OCI-LY7 (cell line): ENCODE measurements at regions not wholly inside any gene's neighbourhood (a gene's known extent, or its start where the extent isn't known, plus 50 kb on each side); places are given as distances from the start of the nearest gene placed in this dataset.

Experiments used
- BruUV-seq: library from RNA; stranded (reverse); fragments of 400-500 nt; replicated peaks from 2 replicates; lab custom pipeline; 2021; lab: Mats Ljungman, UMichigan
- CTCF ChIA-PET: fragments of 300-600 bp; sonication (Branson Sonifier 250); formaldehyde crosslinking; loops from one replicate; lab custom pipeline; 2022; ENCODE audit warnings: antibody characterized with exemption; ENCODE audit not compliant: unreplicated experiment; lab: Charles Lee
- POLR2A ChIA-PET: fragments of 300-600 bp; sonication (Branson Sonifier 250); formaldehyde crosslinking; loops from one replicate; lab custom pipeline; 2022; ENCODE audit warnings: antibody characterized with exemption; lab: Charles Lee
- DNase-seq: peaks from one replicate; pipeline ENCODE4 v3.0.0-alpha.2; 2015; ENCODE audit warnings: low spot score
- H2AFZ ChIP-seq: fragments of 200-600 bp; sonication (generic), shearing (Covaris generic); 2 replicates; pipeline ENCODE4 v1.6.1; 2014; ENCODE audit warnings: mild to moderate bottlenecking, antibody characterized with exemption, low read length, moderate library complexity
- H3K27ac ChIP-seq: fragments of 200-600 bp; sonication (generic); 2 replicates; pipeline ENCODE4 v1.5.1; 2014; ENCODE audit warnings: mixed run types, low read depth, mild to moderate bottlenecking, moderate library complexity, low read length, inconsistent platforms; ENCODE audit not compliant: poor library complexity, severe bottlenecking
- H3K36me3 ChIP-seq: fragments of 200-600 bp; sonication (generic); 2 replicates; pipeline ENCODE4 v1.6.1; 2014; ENCODE audit warnings: mild to moderate bottlenecking, antibody characterized with exemption, low read length, moderate library complexity, mixed read lengths; ENCODE audit not compliant: insufficient read depth
- H3K4me1 ChIP-seq: fragments of 200-600 bp; sonication (generic); 2 replicates; pipeline ENCODE4 v1.5.1; 2014; ENCODE audit warnings: mild to moderate bottlenecking, low read length; ENCODE audit not compliant: insufficient read depth, poor library complexity, severe bottlenecking
- H3K4me2 ChIP-seq: fragments of 200-600 bp; sonication (generic); 2 replicates; pipeline ENCODE4 v1.6.1; 2014; ENCODE audit warnings: mild to moderate bottlenecking, low read length
- H3K4me3 ChIP-seq: fragments of 200-600 bp; sonication (generic); 2 replicates; pipeline ENCODE4 v1.5.1; 2014; ENCODE audit warnings: mild to moderate bottlenecking, low read depth, low read length; ENCODE audit not compliant: poor library complexity, severe bottlenecking
- H3K79me2 ChIP-seq: fragments of 200-600 bp; sonication (generic); 2 replicates; pipeline ENCODE4 v1.6.1; 2016; ENCODE audit warnings: low read depth, mild to moderate bottlenecking, low read length, moderate library complexity, mixed read lengths; ENCODE audit not compliant: insufficient read depth
- H3K9me2 ChIP-seq: fragments of 200-600 bp; sonication (generic); 2 replicates; pipeline ENCODE4 v1.6.1; 2016; ENCODE audit warnings: mild to moderate bottlenecking, low read length, mixed read lengths; ENCODE audit not compliant: insufficient read depth
- H3K9me3 ChIP-seq: fragments of 200-600 bp; sonication (generic); 2 replicates; pipeline ENCODE4 v1.6.1; 2014; ENCODE audit warnings: mild to moderate bottlenecking, mixed run types, low read length, mixed read lengths
- H4K20me1 ChIP-seq: fragments of 200-600 bp; sonication (generic); 2 replicates; pipeline ENCODE4 v1.6.1; 2014; ENCODE audit warnings: mild to moderate bottlenecking, antibody characterized with exemption, low read length, moderate library complexity, mixed read lengths; ENCODE audit not compliant: insufficient read depth
- CTCF ChIP-seq: fragments of 200-600 bp; sonication (generic); conservative IDR thresholded peaks from 2 replicates; pipeline ENCODE4 v1.5.1; 2014; ENCODE audit warnings: mild to moderate bottlenecking, antibody characterized with exemption, low read length, moderate library complexity, mixed read lengths
- EZH2phosphoT487 ChIP-seq: fragments of 200-600 bp; sonication (generic); IDR thresholded peaks from 2 replicates; pipeline ENCODE4 v1.6.1; 2018; ENCODE audit warnings: low read depth, borderline replicate concordance, mild to moderate bottlenecking, mixed run types, antibody characterized with exemption, low read length, moderate library complexity, mixed read lengths
- intact Hi-C: fragments of 100-400 bp; cut with micrococcal nuclease; formaldehyde crosslinking; loops from one replicate; pipeline ENCODE4 v1.10.0; 2022; ENCODE audit not compliant: unreplicated experiment

- ChIA-PET POLR2A (no interaction called here), CTCF (no interaction called here)
- intact Hi-C loops, result no loop called here
- Histone ChIP-seq H3K36me3 (no peaks in the 10 kb centered on the region), H3K4me3 (no peak overlapping the region), H3K4me1 (no peaks in the 10 kb centered on the region), H3K4me2 (no peak overlapping the region), H3K27ac (no peak overlapping the region), H3K9me2 (no peaks in the 10 kb centered on the region), H3K79me2 (no peaks in the 10 kb centered on the region), H2AFZ (no peak overlapping the region), H4K20me1 (no peaks in the 10 kb centered on the region), H3K9me3 (no peaks in the 10 kb centered on the region)
- TF ChIP-seq CTCF (no peak), EZH2phosphoT487 (no peak)
- no TSS peak for BruUV-seq
- DNase-seq, result no peak
Observed at GRCh38 chr2:53512071-53512826, 255.4 kb upstream of the CHAC2 start.

GRCh38 chr2:53511549-53511948, 256.1 kb upstream of the CHAC2 start:
- BruUV-seq, result no TSS peak
- Histone ChIP-seq H3K4me3 (no peak overlapping the region), H3K79me2 (no peaks in the 10 kb centered on the region), H3K4me1 (no peaks in the 10 kb centered on the region), H4K20me1 (no peaks in the 10 kb centered on the region), H3K36me3 (no peaks in the 10 kb centered on the region), H3K27ac (no peak overlapping the region), H2AFZ (no peak overlapping the region), H3K9me2 (no peaks in the 10 kb centered on the region), H3K9me3 (no peaks in the 10 kb centered on the region), H3K4me2 (no peak overlapping the region)
- CTCF ChIA-PET, result no interaction called here
- TF ChIP-seq CTCF (no peak), EZH2phosphoT487 (no peak)
- intact Hi-C loops, result no loop called here
- no peak for DNase-seq
- POLR2A ChIA-PET, result no interaction called here

- H3K9me3 ChIP-seq, result no peaks in the 10 kb centered on the region
- no peaks in the 10 kb centered on the region for H3K9me2 ChIP-seq
- ChIA-PET CTCF (no interaction called here), POLR2A (interaction anchor here (0.7 kb wide), 1 partner anchor 146 kb away, joined by 3 read pairs; no protein-coding TSS in a partner anchor)
- no peak overlapping the region for H2AFZ ChIP-seq
- no peak for DNase-seq
- intact Hi-C loops, result no loop called here
- no peaks in the 10 kb centered on the region for H3K79me2 ChIP-seq
- no peaks in the 10 kb centered on the region for H3K36me3 ChIP-seq
- no peaks in the 10 kb centered on the region for H3K4me1 ChIP-seq
- H3K4me2 ChIP-seq, result no peak overlapping the region
- TF ChIP-seq CTCF, result no peak
- TF ChIP-seq EZH2phosphoT487, result no peak
- H3K27ac ChIP-seq, result no peak overlapping the region
- BruUV-seq, result no TSS peak
- H3K4me3 ChIP-seq, result no peak overlapping the region
- H4K20me1 ChIP-seq, result no peaks in the 10 kb centered on the region
Observed at GRCh38 chr2:53510401-53510800, 257.2 kb upstream of the CHAC2 start.
